ENCODE measurements at regions not wholly inside any gene's neighbourhood (a gene's known extent, or its start where the extent isn't known, plus 50 kb on each side); places are given as distances from the start of the nearest gene placed in this dataset.
"Not testable (repeated sequence)": the region's sequence is repeated elsewhere in the genome, so short reads cannot be mapped to it uniquely, and the experiment has no call there.

- no peak for DNase-seq (ENCODE audit: low read depth)
- no peak overlapping the region for H3K4me3 ChIP-seq (ENCODE audit: low read depth, low read length)
- TF ChIP-seq, protein P1, sequence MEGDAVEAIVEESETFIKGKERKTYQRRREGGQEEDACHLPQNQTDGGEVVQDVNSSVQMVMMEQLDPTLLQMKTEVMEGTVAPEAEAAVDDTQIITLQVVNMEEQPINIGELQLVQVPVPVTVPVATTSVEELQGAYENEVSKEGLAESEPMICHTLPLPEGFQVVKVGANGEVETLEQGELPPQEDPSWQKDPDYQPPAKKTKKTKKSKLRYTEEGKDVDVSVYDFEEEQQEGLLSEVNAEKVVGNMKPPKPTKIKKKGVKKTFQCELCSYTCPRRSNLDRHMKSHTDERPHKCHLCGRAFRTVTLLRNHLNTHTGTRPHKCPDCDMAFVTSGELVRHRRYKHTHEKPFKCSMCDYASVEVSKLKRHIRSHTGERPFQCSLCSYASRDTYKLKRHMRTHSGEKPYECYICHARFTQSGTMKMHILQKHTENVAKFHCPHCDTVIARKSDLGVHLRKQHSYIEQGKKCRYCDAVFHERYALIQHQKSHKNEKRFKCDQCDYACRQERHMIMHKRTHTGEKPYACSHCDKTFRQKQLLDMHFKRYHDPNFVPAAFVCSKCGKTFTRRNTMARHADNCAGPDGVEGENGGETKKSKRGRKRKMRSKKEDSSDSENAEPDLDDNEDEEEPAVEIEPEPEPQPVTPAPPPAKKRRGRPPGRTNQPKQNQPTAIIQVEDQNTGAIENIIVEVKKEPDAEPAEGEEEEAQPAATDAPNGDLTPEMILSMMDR (IDR thresholded peaks at IDR 0.05; ENCODE audit: insufficient read depth, low read depth, low read length) = no peak
These were observed 77.5 kb upstream of the HIVEP1 start for GRCh38 chr6:11934638-11935037.

DNA sequence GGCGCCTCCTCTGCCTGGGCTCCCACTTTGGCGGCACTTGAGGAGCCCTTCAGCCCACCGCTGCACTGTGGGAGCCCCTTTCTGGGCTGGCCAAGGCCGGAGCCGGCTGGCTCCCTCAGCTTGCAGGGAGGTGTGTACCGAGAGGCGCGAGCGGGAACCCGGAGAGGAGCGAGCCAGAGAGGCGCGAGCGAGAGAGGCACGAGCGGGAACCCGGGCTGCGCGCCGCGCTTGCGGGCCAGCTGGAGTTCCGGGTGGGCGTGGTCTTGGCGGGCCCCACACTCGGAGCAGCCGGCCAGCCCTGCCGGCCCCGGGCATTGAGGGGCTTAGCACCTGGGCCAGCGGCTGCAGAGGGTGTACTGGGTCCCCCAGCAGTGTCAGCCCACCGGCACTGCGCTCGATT, 79.2 kb upstream of the HIVEP1 start:
- H3K4me3 ChIP-seq (ENCODE audit: low read depth, low read length); DNase-seq (ENCODE audit: low read depth): not testable (repeated sequence)

GRCh38 chr6:11931296-11932035, 80.6 kb upstream of the HIVEP1 start:
- no peak overlapping the region for H3K4me3 ChIP-seq (ENCODE audit: low read depth, low read length)
- no peak for DNase-seq (ENCODE audit: low read depth)
- TF ChIP-seq, protein P1 (IDR thresholded peaks at IDR 0.05; ENCODE audit: insufficient read depth, low read depth, low read length) = no peak

DNA sequence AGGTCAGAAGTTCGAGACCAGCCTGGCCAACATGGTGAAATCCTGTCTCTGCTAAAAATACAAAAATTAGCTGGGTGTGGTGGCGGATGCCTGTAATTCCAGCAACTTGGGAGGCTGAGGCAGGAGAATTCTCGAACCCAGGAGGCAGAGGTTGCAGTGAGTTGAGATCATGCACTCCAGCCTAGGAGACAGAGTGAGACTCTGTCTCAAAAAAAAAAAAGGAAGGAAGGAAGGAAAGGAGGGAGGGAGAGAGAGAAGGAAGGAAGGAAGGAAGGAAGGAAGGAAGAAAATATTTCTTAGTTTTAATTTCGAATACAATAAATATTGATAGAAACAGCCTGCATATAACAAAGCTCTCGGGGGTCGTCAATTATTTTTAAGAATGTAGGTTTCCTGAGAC, 81.3 kb upstream of the HIVEP1 start:
- DNase-seq (ENCODE audit: low read depth) = not testable (repeated sequence)

DNA sequence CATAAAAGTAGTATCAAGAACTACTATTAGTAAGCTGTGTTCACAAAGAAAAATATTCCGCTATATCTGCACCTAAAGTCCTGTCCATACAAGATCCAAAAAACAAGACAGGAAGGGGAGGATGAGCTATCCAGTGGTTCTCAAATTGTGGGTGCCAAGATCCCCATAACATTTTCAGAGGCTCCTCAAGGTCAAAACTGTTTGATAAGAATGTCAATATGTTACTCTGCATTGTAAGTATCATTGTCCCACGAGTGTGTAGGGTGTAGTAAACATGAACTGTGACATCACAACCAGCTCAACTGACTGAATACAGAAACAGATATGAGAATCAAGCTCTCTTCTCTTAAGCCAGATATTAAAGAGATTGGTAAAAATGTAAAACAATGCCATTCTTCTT, 81.9 kb upstream of the HIVEP1 start:
- no peak overlapping the region for H3K4me3 ChIP-seq (ENCODE audit: low read depth, low read length)
- no peak for DNase-seq (ENCODE audit: low read depth)
- TF ChIP-seq, protein P1 (IDR thresholded peaks at IDR 0.05; ENCODE audit: insufficient read depth, low read depth, low read length) = no peak

More for the DNA sequence above, 81.3 kb upstream of the HIVEP1 start:
- not testable (repeated sequence) for H3K4me3 ChIP-seq (ENCODE audit: low read depth, low read length)

DNA sequence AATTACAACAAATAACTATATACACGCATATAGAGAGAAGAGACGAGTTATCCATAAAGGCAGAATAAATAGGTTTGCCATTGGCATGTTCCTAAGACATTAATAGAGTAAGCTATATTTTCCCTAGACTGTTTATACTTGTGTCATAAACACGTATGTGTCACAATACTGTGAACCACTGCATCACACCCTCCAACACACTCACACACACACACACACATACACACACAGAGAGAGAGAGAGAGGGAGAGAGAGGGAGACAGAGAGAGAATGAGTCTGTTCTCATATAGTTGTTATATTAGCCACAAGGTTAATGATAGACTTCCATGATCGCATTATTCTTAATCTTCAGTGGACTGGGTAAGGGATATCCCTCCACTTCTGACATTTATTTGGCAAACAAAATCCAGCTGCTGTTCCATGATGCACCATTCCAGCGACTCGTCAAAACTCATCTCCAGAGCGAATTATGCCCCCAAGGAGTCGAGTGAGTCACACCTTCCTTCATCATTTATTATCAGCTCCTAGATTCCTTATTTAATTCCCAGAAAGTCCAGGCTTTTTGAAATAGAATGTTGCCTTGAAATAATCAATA, 82.8 kb upstream of the HIVEP1 start:
- TF ChIP-seq, protein P1 (IDR thresholded peaks at IDR 0.05; ENCODE audit: insufficient read depth, low read depth, low read length) = no peak
- no peak overlapping the region for H3K4me3 ChIP-seq (ENCODE audit: low read depth, low read length)
- DNase-seq (ENCODE audit: low read depth) = no peak

DNA sequence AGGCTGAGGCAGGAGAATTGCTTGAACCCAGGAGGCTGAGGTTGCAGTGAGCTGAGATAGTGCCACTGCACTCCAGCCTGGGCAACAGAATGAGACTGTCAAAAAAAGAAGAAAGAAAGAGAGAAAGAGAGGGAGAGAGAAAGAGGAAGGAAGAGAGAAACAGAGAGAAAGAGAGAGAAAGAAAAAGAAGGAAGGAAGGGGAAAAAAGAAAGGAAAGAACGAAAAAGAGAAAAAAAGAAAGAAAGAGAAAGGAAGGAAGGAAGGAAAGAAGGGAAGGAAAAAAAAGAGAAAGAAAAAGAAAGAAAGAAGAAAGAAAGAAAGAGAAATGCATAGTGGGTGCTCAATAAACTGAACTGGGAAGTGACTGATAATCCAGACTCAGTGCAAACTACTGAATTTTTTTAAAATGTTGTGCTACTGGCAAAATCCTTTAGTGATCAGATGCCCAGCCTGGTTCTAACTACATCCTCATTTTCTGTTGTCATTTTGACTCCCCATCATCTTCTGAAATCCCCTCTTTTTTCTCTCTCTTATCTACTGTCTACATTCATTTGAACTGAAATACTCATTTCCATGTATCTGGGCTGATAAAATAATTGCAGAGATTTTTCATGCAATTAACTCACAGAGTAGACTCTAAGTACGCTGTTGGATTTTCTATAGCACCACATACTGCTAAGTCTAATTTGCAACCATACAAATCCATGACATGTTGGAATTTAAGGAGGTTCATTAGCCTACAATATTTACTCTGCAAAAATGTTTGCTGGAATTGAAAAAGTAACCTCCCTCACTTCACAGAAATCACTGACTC, 85.3 kb upstream of the HIVEP1 start:
- DNase-seq (ENCODE audit: low read depth) = no peak
- no peak overlapping the region for H3K4me3 ChIP-seq (ENCODE audit: low read depth, low read length)
- TF ChIP-seq, protein P1 (IDR thresholded peaks at IDR 0.05; ENCODE audit: insufficient read depth, low read depth, low read length) = no peak
